Glomerular endothelial cell (primary cell): ENCODE measurements at regions not wholly inside any gene's neighbourhood (a gene's known extent, or its start where the extent isn't known, plus 50 kb on each side); places are given as distances from the start of the nearest gene placed in this dataset.

Experiments used
- DNase-seq: peaks from one replicate; pipeline ENCODE4 v3.0.0-alpha.2; 2011; ENCODE audit warnings: low read depth, low spot score; ENCODE audit errors: extremely low read depth

- no peak for DNase-seq
Observed at GRCh38 chr12:65620046-65620445, 204.2 kb upstream of the HMGA2 start.

GRCh38 chr12:65622056-65622455 lies 202.2 kb upstream of the HMGA2 start:
- DNase-seq, result no peak

GRCh38 chr12:65623507-65623906 lies 200.8 kb upstream of the HMGA2 start:
- DNase-seq, result no peak

GRCh38 chr12:65624554-65625086 lies 199.7 kb upstream of the HMGA2 start:
- no peak for DNase-seq

GRCh38 chr12:65628061-65628460 lies 196.2 kb upstream of the HMGA2 start:
- no peak for DNase-seq

GRCh38 chr12:65630555-65630954 lies 193.7 kb upstream of the HMGA2 start:
- no peak for DNase-seq

- peak; percentile 90 for DNase-seq
Observed at GRCh38 chr12:65631621-65632111, 192.6 kb upstream of the HMGA2 start.

GRCh38 chr12:65632131-65632855 lies 192.0 kb upstream of the HMGA2 start:
- no peak for DNase-seq

- no peak for DNase-seq
Observed at GRCh38 chr12:65634061-65634460, 190.2 kb upstream of the HMGA2 start.

GRCh38 chr12:65634626-65635331 lies 189.5 kb upstream of the HMGA2 start:
- no peak for DNase-seq

- no peak for DNase-seq
Observed at GRCh38 chr12:65636436-65636835, 187.8 kb upstream of the HMGA2 start.

GRCh38 chr12:65637150-65637549 lies 187.1 kb upstream of the HMGA2 start:
- DNase-seq, result no peak

- DNase-seq, result no peak
Observed at GRCh38 chr12:65637774-65638173, 186.5 kb upstream of the HMGA2 start.

GRCh38 chr12:65638324-65638723 lies 186.0 kb upstream of the HMGA2 start:
- no peak for DNase-seq

GRCh38 chr12:65640489-65640901 lies 183.8 kb upstream of the HMGA2 start:
- DNase-seq, result no peak

- DNase-seq, result no peak
Observed at GRCh38 chr12:65642061-65642661, 182.1 kb upstream of the HMGA2 start.

GRCh38 chr12:65643171-65643570 lies 181.1 kb upstream of the HMGA2 start:
- DNase-seq, result no peak

GRCh38 chr12:65643595-65644386 lies 180.5 kb upstream of the HMGA2 start:
- no peak for DNase-seq

GRCh38 chr12:65646127-65646643 lies 178.1 kb upstream of the HMGA2 start:
- no peak for DNase-seq

GRCh38 chr12:65647074-65647473 lies 177.2 kb upstream of the HMGA2 start:
- no peak for DNase-seq

- no peak for DNase-seq
Observed at GRCh38 chr12:65648461-65648860, 175.8 kb upstream of the HMGA2 start.
